BLaER1 treated with 17β-estradiol and CSF1 and Interleukin-3, amounts not matched to agents 10 nM and 100 nM (cell line): ENCODE measurements at regions not wholly inside any gene's neighbourhood (a gene's known extent, or its start where the extent isn't known, plus 50 kb on each side); places are given as distances from the start of the nearest gene placed in this dataset.
A peak's percentile ranks its signal among the peaks of the same experiment; 100 is the strongest.

ENCODE experiments used
- H3K27ac ChIP-seq, 11 experiments: shearing (Covaris generic); formaldehyde crosslinking; 2 replicates each; pipeline ENCODE4 v1.8.1; 2022
- H3K27me3 ChIP-seq, 11 experiments: shearing (Covaris generic); formaldehyde crosslinking; 2 replicates each; pipeline ENCODE4 v1.8.1; 2022
- H3K36me3 ChIP-seq, 11 experiments: shearing (Covaris generic); formaldehyde crosslinking; 2 replicates each; pipeline ENCODE4 v1.8.1; 2022
- H3K4me1 ChIP-seq, 10 experiments: shearing (Covaris generic); formaldehyde crosslinking; 2 replicates each; pipeline ENCODE4 v1.8.1; 2022
- H3K4me2 ChIP-seq, 11 experiments: shearing (Covaris generic); formaldehyde crosslinking; 2 replicates each; pipeline ENCODE4 v1.8.1; 2022
- H3K4me3 ChIP-seq, 10 experiments: shearing (Covaris generic); formaldehyde crosslinking; 2 replicates each; pipeline ENCODE4 v1.8.1; 2022
- H3K9ac ChIP-seq, 11 experiments: shearing (Covaris generic); formaldehyde crosslinking; 2 replicates each; pipeline ENCODE4 v1.8.1; 2022
- H3K9me3 ChIP-seq, 11 experiments: shearing (Covaris generic); formaldehyde crosslinking; replicated peaks in 1 of 11; 2 replicates each; pipeline ENCODE4 v1.8.1; 2022
- H4K20me1 ChIP-seq, 11 experiments: shearing (Covaris generic); formaldehyde crosslinking; 2 replicates each; pipeline ENCODE4 v1.8.1; 2022
- Cebpa-rat ChIP-seq, 11 experiments: shearing (Covaris generic); IDR thresholded peaks; 2 replicates each; pipeline ENCODE4 v1.8.1; 2022

DNA sequence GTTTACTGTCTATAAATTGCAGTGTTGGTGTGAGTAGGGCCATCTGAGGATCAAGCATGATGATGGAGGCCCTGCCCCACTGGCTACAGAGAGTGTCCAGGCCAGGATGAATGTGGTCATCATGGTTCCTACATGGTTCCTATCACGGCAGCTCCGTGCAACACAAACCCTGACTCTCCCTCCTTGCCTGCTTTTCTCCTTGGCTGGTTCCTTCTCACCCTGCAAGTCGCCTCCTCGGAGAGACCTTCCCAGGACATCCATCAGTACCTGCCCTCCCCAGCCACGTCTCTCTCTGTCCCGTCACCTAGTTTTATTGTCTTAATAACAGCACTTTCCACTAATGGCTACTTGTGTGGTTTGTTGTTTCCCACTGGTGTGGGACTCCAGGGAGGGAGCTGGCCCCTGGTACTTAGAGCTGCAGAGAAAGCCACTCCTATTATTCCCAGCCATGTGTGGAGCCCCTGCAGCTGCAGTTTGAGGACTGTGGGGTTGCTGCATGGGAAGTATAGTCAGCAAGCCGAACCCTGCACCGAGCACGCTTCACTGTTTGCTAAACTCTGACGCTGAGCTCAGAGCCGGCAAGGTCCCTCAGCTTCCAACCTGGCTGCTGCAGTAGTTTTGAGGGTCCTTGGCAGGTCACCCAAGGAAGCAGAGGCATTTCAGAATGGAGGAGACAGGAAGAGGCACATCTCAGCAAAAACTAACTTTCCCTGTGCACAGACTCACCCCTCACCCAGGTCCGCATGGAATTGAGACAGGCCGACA lies 146.4 kb upstream of the VSTM2B start:
- no peaks in the 10 kb centered on the region for H3K9me3 ChIP-seq
- no peak overlapping the region for H3K27ac ChIP-seq
- H3K27me3 ChIP-seq: no peaks in the 10 kb centered on the region
- peaks cover 0 to 11% (median 9%) of the 10 kb centered on the region in 10 experiments; a peak in 14 of 20 replicates for H3K4me1 ChIP-seq
- TF ChIP-seq Cebpa-rat (IDR thresholded peaks at IDR 0.05): no peak
- no peak overlapping the region for H3K4me3 ChIP-seq
- H3K9ac ChIP-seq: no peak overlapping the region
- H4K20me1 ChIP-seq: 0 out of 22 replicates have a peak, but pooled peaks cover 0 to 3% (median 0%) of the 10 kb centered on the region in 11 experiments
- peak overlapping the region in 9 of 11 experiments; percentile 11 to 52 (median 37); a peak in 17 of 22 replicates for H3K4me2 ChIP-seq
- no peaks in the 10 kb centered on the region for H3K36me3 ChIP-seq

DNA sequence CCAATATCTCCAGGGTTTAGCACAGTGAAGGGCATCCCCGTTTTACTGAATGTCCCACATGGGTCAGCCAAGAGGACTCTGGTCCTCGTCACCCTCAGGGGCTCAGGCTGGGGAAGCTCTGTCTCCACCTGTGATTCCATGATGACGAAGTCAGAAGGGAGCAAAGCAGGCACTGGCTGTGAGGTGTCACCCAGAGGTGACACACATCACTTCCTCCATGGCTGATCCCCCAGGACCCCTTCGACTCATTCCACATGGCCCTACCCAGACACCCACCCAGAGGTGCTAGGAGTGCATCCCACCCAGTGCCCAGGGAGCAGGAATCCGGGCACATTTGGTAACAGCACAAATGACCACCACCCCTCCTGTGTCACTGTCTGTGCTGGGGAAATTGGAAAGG lies 145.2 kb upstream of the VSTM2B start:
- H4K20me1 ChIP-seq: 0 out of 22 replicates have a peak, but pooled peaks cover 0 to 3% (median 0%) of the 10 kb centered on the region in 11 experiments
- peaks cover 0 to 11% (median 9%) of the 10 kb centered on the region in 10 experiments; a peak in 14 of 20 replicates for H3K4me1 ChIP-seq
- H3K4me2 ChIP-seq: no peak overlapping the region; a peak in 1 of 22 replicates
- no peak for TF ChIP-seq Cebpa-rat (IDR thresholded peaks at IDR 0.05)
- no peak overlapping the region for H3K9ac ChIP-seq
- no peaks in the 10 kb centered on the region for H3K36me3 ChIP-seq
- H3K4me3 ChIP-seq: no peak overlapping the region
- no peaks in the 10 kb centered on the region for H3K9me3 ChIP-seq
- no peak overlapping the region for H3K27ac ChIP-seq
- H3K27me3 ChIP-seq: no peaks in the 10 kb centered on the region

GRCh38 chr19:29381353-29382203 lies 144.2 kb upstream of the VSTM2B start:
- H3K9ac ChIP-seq: no peak overlapping the region
- no peaks in the 10 kb centered on the region for H3K27me3 ChIP-seq
- 0 out of 22 replicates have a peak, but pooled peaks cover 0 to 3% (median 0%) of the 10 kb centered on the region in 11 experiments for H4K20me1 ChIP-seq
- H3K27ac ChIP-seq: no peak overlapping the region
- H3K4me1 ChIP-seq: peaks cover 0 to 11% (median 9%) of the 10 kb centered on the region in 10 experiments; a peak in 14 of 20 replicates
- H3K4me3 ChIP-seq: no peak overlapping the region
- no peaks in the 10 kb centered on the region for H3K9me3 ChIP-seq
- H3K4me2 ChIP-seq: no peak overlapping the region
- TF ChIP-seq Cebpa-rat (IDR thresholded peaks at IDR 0.05): no peak
- no peaks in the 10 kb centered on the region for H3K36me3 ChIP-seq

GRCh38 chr19:29383696-29384095 lies 142.1 kb upstream of the VSTM2B start:
- H3K27me3 ChIP-seq: no peaks in the 10 kb centered on the region

GRCh38 chr19:29384656-29385055 lies 141.1 kb upstream of the VSTM2B start:
- H3K9ac ChIP-seq: no peak overlapping the region
- H3K36me3 ChIP-seq: no peaks in the 10 kb centered on the region
- H3K4me3 ChIP-seq: no peak overlapping the region
- no peaks in the 10 kb centered on the region for H4K20me1 ChIP-seq
- peaks cover 0 to 14% (median 11%) of the 10 kb centered on the region in 10 experiments; a peak in 15 of 20 replicates for H3K4me1 ChIP-seq
- no peak overlapping the region for H3K4me2 ChIP-seq
- H3K9me3 ChIP-seq: 0 out of 22 replicates have a peak, but pooled peaks cover 0 to 6% (median 0%) of the 10 kb centered on the region in 11 experiments
- no peaks in the 10 kb centered on the region for H3K27me3 ChIP-seq
- no peak for TF ChIP-seq Cebpa-rat (IDR thresholded peaks at IDR 0.05)
- no peak overlapping the region for H3K27ac ChIP-seq

More at GRCh38 chr19:29383696-29384095, 142.1 kb upstream of the VSTM2B start:
- Histone ChIP-seq H4K20me1 (0 out of 22 replicates have a peak, but pooled peaks cover 0 to 3% (median 0%) of the 10 kb centered on the region in 11 experiments), H3K4me2 (no peak overlapping the region), H3K27ac (no peak overlapping the region), H3K4me1 (peaks cover 0 to 18% (median 15%) of the 10 kb centered on the region in 10 experiments; a peak in 15 of 20 replicates), H3K4me3 (no peak overlapping the region), H3K9me3 (no peaks in the 10 kb centered on the region), H3K9ac (no peak overlapping the region), H3K36me3 (no peaks in the 10 kb centered on the region)
- no peak for TF ChIP-seq Cebpa-rat (IDR thresholded peaks at IDR 0.05)

DNA sequence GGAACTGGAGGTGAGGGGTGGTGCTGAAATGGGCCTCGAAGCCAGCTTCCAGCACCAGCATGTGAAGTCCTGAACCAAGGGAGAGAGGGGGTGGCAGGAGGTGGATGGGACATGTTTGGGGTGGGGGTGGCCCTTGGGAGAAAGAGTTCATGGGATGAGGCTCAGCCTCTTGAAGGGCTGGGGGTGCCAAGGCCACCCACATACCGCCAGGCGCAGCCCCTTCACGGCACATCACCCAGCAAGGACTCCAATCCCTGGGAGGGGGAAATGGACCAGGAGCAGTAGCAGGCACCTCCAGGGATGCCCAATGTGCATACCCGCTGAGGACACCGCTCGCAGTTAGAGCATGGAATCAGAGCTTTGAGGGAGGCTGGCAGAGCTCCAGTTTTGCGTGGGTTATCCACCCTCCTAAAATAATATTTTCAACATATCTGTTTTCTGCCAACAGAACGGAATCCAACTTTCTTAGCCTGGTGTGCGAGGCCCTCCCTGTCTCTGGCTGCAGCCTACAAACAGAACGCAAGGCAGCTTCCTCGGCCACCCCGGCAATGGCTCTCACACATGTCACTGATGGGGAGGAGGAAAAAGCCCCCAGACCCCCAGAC lies 140.5 kb upstream of the VSTM2B start:
- H3K36me3 ChIP-seq: no peaks in the 10 kb centered on the region
- no peak overlapping the region for H3K4me3 ChIP-seq
- no peak overlapping the region for H3K9ac ChIP-seq
- H3K27me3 ChIP-seq: no peaks in the 10 kb centered on the region
- no peaks in the 10 kb centered on the region for H4K20me1 ChIP-seq
- H3K4me1 ChIP-seq: peaks cover 0 to 8% (median 6%) of the 10 kb centered on the region in 10 experiments; a peak in 11 of 20 replicates
- H3K27ac ChIP-seq: no peak overlapping the region
- H3K4me2 ChIP-seq: no peak overlapping the region
- H3K9me3 ChIP-seq: 0 out of 22 replicates have a peak, but pooled peaks cover 0 to 7% (median 0%) of the 10 kb centered on the region in 11 experiments
- no peak for TF ChIP-seq Cebpa-rat (IDR thresholded peaks at IDR 0.05)

DNA sequence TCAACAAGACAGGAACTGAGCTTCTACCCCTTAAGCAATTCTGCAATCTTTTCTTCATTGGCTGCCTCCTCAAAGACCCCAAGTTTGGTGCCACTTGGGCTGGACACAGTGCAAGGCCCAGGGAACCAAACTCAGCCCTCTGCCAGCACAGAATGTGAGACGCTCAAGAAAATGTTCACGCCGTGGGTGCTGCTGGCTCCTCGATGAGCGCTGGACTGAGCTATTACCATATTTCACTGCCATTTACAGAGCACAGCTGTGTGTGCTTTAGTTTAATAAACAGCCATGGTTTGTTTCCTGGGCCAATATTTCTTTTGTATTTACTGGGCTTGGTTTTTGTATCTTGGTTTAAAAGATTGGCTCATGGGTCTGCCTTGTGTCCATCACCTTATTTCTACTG lies 138.8 kb upstream of the VSTM2B start:
- H3K27ac ChIP-seq: no peak overlapping the region
- H3K4me3 ChIP-seq: no peak overlapping the region
- no peak overlapping the region for H3K9ac ChIP-seq
- TF ChIP-seq Cebpa-rat (IDR thresholded peaks at IDR 0.05): no peak
- H3K27me3 ChIP-seq: no peaks in the 10 kb centered on the region
- no peaks in the 10 kb centered on the region for H4K20me1 ChIP-seq
- no peaks in the 10 kb centered on the region for H3K36me3 ChIP-seq
- peaks cover 9 to 17% (median 10%) of the 10 kb centered on the region in 11 experiments; a peak in 20 of 22 replicates for H3K9me3 ChIP-seq
- H3K4me2 ChIP-seq: peak overlapping the region in 5 of 11 experiments; percentile 18 to 46 (median 43); a peak in 6 of 22 replicates
- peaks cover 0 to 8% (median 6%) of the 10 kb centered on the region in 10 experiments; a peak in 10 of 20 replicates for H3K4me1 ChIP-seq

DNA sequence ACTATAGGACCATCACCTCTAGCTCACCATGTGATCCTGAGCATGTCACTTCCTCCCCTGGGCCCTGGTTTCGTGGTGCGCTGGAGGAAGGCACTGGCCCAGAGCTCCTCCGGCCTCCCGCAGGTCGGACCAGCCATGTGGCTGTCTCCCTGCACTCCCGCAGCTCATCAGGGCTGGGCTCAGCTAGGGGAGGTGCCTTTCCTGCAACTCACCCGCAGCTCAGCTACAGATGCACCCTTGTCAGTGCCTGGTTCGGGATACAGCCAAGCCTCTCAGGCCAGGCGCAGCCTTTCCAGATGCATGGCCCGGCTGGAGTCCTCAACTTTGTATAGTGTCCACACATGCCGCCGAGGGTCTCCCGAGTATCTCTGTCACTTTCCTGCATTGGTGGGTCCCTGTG lies 138.2 kb upstream of the VSTM2B start:
- Histone ChIP-seq H3K9ac (no peak overlapping the region), H3K27ac (no peak overlapping the region), H3K36me3 (no peaks in the 10 kb centered on the region), H3K4me2 (peak overlapping the region in 8 of 11 experiments; percentile 16 to 46 (median 36); a peak in 10 of 22 replicates), H3K4me1 (peaks cover 0 to 8% (median 6%) of the 10 kb centered on the region in 10 experiments; a peak in 10 of 20 replicates), H3K9me3 (peaks cover 10 to 18% (median 11%) of the 10 kb centered on the region in 11 experiments; a peak in 20 of 22 replicates), H3K27me3 (no peaks in the 10 kb centered on the region), H3K4me3 (no peak overlapping the region), H4K20me1 (no peaks in the 10 kb centered on the region)
- no peak for TF ChIP-seq Cebpa-rat (IDR thresholded peaks at IDR 0.05)
